OCI-LY1 (cell line): ENCODE measurements at regions not wholly inside any gene's neighbourhood (a gene's known extent, or its start where the extent isn't known, plus 50 kb on each side); places are given as distances from the start of the nearest gene placed in this dataset.

Experiments
- H2AFZ ChIP-seq: fragments of 200-600 bp; sonication (generic), shearing (Covaris generic); 2 replicates; pipeline ENCODE4 v1.6.0; 2014; ENCODE audit warnings: antibody characterized with exemption, mild to moderate bottlenecking, low read length
- H3F3A ChIP-seq: fragments of 200-600 bp; sonication (generic), shearing (Covaris generic); 2 replicates; pipeline ENCODE4 v1.6.0; 2014; ENCODE audit warnings: mild to moderate bottlenecking, antibody characterized with exemption, low read length, moderate library complexity; ENCODE audit not compliant: insufficient read depth
- H3K27ac ChIP-seq: fragments of 200-600 bp; sonication (generic); 2 replicates; pipeline ENCODE4 v1.5.1; 2014; ENCODE audit warnings: low read length, mixed run types, mild to moderate bottlenecking, low read depth; ENCODE audit not compliant: poor library complexity, severe bottlenecking
- H3K27me3 ChIP-seq: fragments of 200-600 bp; sonication (generic); 2 replicates; pipeline ENCODE4 v1.6.0; 2014; ENCODE audit warnings: antibody characterized with exemption, mild to moderate bottlenecking, low read length, moderate library complexity; ENCODE audit not compliant: insufficient read depth
- H3K36me3 ChIP-seq: fragments of 200-600 bp; sonication (generic); 2 replicates; pipeline ENCODE4 v1.6.1; 2014; ENCODE audit warnings: mild to moderate bottlenecking, antibody characterized with exemption, low read length, moderate library complexity, mixed read lengths; ENCODE audit not compliant: insufficient read depth
- H3K4me1 ChIP-seq: fragments of 200-600 bp; sonication (generic); 2 replicates; pipeline ENCODE4 v1.5.1; 2014; ENCODE audit warnings: mild to moderate bottlenecking, low read length, moderate library complexity; ENCODE audit not compliant: insufficient read depth, severe bottlenecking
- H3K4me2 ChIP-seq: fragments of 200-600 bp; sonication (generic), shearing (Covaris generic); 2 replicates; pipeline ENCODE4 v1.6.1; 2014; ENCODE audit warnings: low read length
- H3K4me3 ChIP-seq: fragments of 200-600 bp; sonication (generic); 2 replicates; pipeline ENCODE4 v1.5.1; 2014; ENCODE audit warnings: low read length, low read depth, mild to moderate bottlenecking, mixed read lengths; ENCODE audit not compliant: poor library complexity, severe bottlenecking
- H3K79me2 ChIP-seq: fragments of 200-600 bp; shearing (Covaris generic); 2 replicates; pipeline ENCODE4 v1.6.1; 2016; ENCODE audit warnings: mixed run types, low read length, mixed read lengths; ENCODE audit not compliant: insufficient read depth
- H3K9ac ChIP-seq: fragments of 200-600 bp; sonication (generic), shearing (Covaris generic); 2 replicates; pipeline ENCODE4 v1.6.1; 2014; ENCODE audit warnings: mild to moderate bottlenecking, low read length, mixed read lengths
- H3K9me2 ChIP-seq: fragments of 200-600 bp; sonication (generic), shearing (Covaris generic); 2 replicates; pipeline ENCODE4 v1.6.1; 2014; ENCODE audit warnings: low read depth, mild to moderate bottlenecking, low read length, mixed read lengths
- H3K9me3 ChIP-seq: fragments of 200-600 bp; shearing (Covaris generic); 2 replicates; pipeline ENCODE4 v1.6.1; 2014; ENCODE audit warnings: low read length, mixed read lengths
- H4K20me1 ChIP-seq: fragments of 200-600 bp; sonication (generic), shearing (Covaris generic); 2 replicates; pipeline ENCODE4 v1.6.0; 2016; ENCODE audit warnings: mild to moderate bottlenecking, low read length; ENCODE audit not compliant: insufficient read depth
- EZH2 ChIP-seq: fragments of 200-600 bp; sonication (generic), shearing (Covaris generic); IDR thresholded peaks from 2 replicates; pipeline ENCODE4 v1.8.0; 2017; ENCODE audit warnings: borderline replicate concordance, mixed run types, mild to moderate bottlenecking, antibody characterized with exemption, low read length, moderate library complexity, mixed read lengths
- TF ChIP-seq, protein P1 (sequence below): fragments of 200-600 bp; sonication (generic), shearing (Covaris generic); IDR thresholded peaks from 2 replicates; pipeline ENCODE4 v1.5.1; 2017; ENCODE audit warnings: mild to moderate bottlenecking, antibody characterized with exemption, low read length, moderate library complexity, mixed read lengths

DNA sequence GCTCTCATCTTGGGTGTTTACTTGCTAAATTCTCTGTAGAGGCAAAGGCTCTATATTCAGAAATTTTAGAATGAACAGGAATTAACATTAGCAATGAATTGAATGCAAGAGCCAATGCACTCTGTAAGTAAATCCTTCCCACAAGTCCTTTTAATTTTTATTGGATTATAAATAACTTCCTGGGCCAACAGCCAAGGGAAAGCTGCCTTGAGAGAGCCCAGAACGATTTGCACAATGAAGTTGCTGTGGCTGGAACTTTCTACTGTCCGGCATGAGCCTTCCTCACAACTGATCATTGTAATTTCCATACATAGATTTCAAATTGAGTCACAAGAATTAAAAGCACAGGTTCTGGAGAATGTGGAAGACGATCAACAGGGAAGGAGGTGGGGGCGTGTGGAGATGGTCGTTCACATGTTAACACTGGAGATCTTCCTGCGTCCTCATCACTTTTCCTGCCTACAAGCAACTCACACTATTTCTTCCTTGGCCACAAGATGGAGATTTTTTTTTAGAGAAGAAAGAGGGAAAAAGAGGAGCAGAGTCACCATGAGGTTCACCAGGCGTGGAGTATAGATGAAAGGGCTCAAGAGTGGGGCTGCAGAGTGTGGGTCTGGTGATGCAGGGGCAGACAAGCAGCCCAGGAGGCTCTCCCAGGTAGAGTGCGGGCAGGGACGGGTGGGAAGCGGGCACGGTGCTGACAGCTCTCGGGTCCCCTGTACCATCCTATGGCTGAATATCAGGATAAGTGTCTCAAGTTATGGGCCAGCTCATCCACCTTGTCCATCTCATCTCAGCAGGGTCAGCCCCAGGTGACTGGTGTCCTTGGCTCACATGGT is 110.7 kb downstream of the SOX1 start:
- H3K27ac ChIP-seq: no peak overlapping the region
- TF ChIP-seq, protein P1, sequence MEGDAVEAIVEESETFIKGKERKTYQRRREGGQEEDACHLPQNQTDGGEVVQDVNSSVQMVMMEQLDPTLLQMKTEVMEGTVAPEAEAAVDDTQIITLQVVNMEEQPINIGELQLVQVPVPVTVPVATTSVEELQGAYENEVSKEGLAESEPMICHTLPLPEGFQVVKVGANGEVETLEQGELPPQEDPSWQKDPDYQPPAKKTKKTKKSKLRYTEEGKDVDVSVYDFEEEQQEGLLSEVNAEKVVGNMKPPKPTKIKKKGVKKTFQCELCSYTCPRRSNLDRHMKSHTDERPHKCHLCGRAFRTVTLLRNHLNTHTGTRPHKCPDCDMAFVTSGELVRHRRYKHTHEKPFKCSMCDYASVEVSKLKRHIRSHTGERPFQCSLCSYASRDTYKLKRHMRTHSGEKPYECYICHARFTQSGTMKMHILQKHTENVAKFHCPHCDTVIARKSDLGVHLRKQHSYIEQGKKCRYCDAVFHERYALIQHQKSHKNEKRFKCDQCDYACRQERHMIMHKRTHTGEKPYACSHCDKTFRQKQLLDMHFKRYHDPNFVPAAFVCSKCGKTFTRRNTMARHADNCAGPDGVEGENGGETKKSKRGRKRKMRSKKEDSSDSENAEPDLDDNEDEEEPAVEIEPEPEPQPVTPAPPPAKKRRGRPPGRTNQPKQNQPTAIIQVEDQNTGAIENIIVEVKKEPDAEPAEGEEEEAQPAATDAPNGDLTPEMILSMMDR: no peak
- TF ChIP-seq EZH2: no peak
- peaks cover 11% of the 10 kb centered on the region; the same call in 1 of the 2 replicates for H3K27me3 ChIP-seq
- no peaks in the 10 kb centered on the region for H3K36me3 ChIP-seq
- H3K4me1 ChIP-seq: no peaks in the 10 kb centered on the region
- H3K4me2 ChIP-seq: no peak overlapping the region
- H3K79me2 ChIP-seq: no peaks in the 10 kb centered on the region
- no peaks in the 10 kb centered on the region for H4K20me1 ChIP-seq
- no peaks in the 10 kb centered on the region for H3F3A ChIP-seq
- no peak overlapping the region for H3K9ac ChIP-seq
- H3K4me3 ChIP-seq: no peak overlapping the region
- no peaks in the 10 kb centered on the region for H3K9me2 ChIP-seq
- no peak overlapping the region for H2AFZ ChIP-seq
- peaks cover 5% of the 10 kb centered on the region; the same call in 1 of the 2 replicates for H3K9me3 ChIP-seq

DNA sequence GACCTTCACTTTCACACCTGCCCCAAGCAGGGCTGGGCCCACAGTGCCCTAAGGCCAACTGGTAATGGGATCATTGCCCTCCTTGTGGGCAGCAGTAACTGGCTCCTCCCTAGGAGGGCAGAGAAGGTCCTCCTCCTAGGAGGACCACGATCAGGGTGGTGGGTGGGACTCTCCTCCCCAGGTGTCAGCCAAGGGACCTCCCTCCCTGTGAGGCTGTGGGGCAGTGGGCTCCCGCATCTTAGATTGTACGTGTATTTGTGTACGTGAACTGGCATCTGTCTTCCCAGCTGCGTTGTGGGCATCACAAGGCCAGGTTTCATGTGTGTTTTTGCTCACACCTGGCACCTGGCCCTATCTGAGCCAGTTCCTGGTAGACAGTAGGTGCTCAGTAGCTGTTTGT is 111.8 kb downstream of the SOX1 start:
- H3K9ac ChIP-seq: no peak overlapping the region
- H3K79me2 ChIP-seq: no peaks in the 10 kb centered on the region
- H3K27me3 ChIP-seq: peaks cover 8% of the 10 kb centered on the region; the same call in 1 of the 2 replicates
- no peaks in the 10 kb centered on the region for H3K36me3 ChIP-seq
- TF ChIP-seq, protein P1: no peak
- no peak for TF ChIP-seq EZH2
- H3K4me3 ChIP-seq: no peak overlapping the region
- peaks cover 5% of the 10 kb centered on the region; the same call in 1 of the 2 replicates for H3K9me3 ChIP-seq
- H3K27ac ChIP-seq: no peak overlapping the region
- H2AFZ ChIP-seq: no peak overlapping the region
- H3K4me2 ChIP-seq: no peak overlapping the region
- H3K4me1 ChIP-seq: no peaks in the 10 kb centered on the region
- no peaks in the 10 kb centered on the region for H3F3A ChIP-seq
- H4K20me1 ChIP-seq: no peaks in the 10 kb centered on the region
- no peaks in the 10 kb centered on the region for H3K9me2 ChIP-seq

DNA sequence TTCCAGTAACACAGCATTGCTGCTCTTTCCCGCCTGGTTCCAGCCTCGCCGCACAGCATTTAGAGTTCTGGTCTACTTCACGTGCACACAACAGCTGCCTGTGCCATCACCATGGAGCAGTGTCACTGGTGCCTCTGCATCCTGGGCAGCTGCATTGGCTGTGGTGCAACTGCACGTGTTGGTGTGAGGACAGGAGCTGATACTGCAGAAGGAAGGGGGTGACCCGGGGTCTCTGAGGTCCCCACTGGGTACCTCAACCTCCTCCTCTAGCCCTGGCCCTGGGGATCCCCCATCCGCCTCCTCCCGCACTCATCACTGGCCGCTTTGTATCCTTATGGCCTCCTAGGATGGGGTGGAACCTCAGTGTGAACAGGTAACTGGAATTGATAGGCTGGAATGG is 112.5 kb downstream of the SOX1 start:
- Histone ChIP-seq H3K27me3 (0 out of 2 replicates have a peak, but pooled peaks cover 2% of the 10 kb centered on the region), H3K4me1 (no peaks in the 10 kb centered on the region), H2AFZ (no peak overlapping the region), H3K27ac (no peak overlapping the region), H3K9me3 (no peaks in the 10 kb centered on the region; the same call in 1 of the 2 replicates), H3K36me3 (no peaks in the 10 kb centered on the region), H3K4me3 (no peak overlapping the region), H4K20me1 (no peaks in the 10 kb centered on the region), H3K9me2 (no peaks in the 10 kb centered on the region), H3K4me2 (no peak overlapping the region), H3K79me2 (no peaks in the 10 kb centered on the region), H3K9ac (no peak overlapping the region), H3F3A (no peaks in the 10 kb centered on the region)
- TF ChIP-seq, protein P1: no peak
- TF ChIP-seq EZH2: no peak
